Stomach (tissue), 4 donors: ENCODE measurements at regions not wholly inside any gene's neighbourhood (a gene's known extent, or its start where the extent isn't known, plus 50 kb on each side); places are given as distances from the start of the nearest gene placed in this dataset.

ENCODE experiments used
- EP300 ChIP-seq: sonication (generic); formaldehyde crosslinking; IDR thresholded peaks from one replicate; pipeline ENCODE4 v1.6.1; 2017; ENCODE audit warnings: antibody characterized with exemption
- POLR2A ChIP-seq, 4 donors: fragments of 450-650 bp; IDR thresholded peaks; one replicate each; pipeline ENCODE4 v1.6.1; 2016; ENCODE audit warnings: antibody characterized with exemption in 4 of 4, control low read depth in 2 of 4, mild to moderate bottlenecking in 1 of 4, moderate library complexity in 1 of 4
- POLR2AphosphoS5 ChIP-seq, 3 donors: sonication (generic); formaldehyde crosslinking; IDR thresholded peaks; one replicate each; pipeline ENCODE4 v1.6.1; 2016; ENCODE audit warnings: antibody characterized with exemption in 3 of 3
- TF ChIP-seq, protein P1 (sequence below), 7 experiments: fragments of 450-650 bp in 4 of 7; fragments of 200-600 bp in 3 of 7; sonication (generic) in 3 of 7; IDR thresholded peaks; one replicate each; pipeline ENCODE4 v1.5.1; 2016 to 2019; ENCODE audit warnings: antibody characterized with exemption in 7 of 7, control low read depth in 2 of 7, mild to moderate bottlenecking in 1 of 7

DNA sequence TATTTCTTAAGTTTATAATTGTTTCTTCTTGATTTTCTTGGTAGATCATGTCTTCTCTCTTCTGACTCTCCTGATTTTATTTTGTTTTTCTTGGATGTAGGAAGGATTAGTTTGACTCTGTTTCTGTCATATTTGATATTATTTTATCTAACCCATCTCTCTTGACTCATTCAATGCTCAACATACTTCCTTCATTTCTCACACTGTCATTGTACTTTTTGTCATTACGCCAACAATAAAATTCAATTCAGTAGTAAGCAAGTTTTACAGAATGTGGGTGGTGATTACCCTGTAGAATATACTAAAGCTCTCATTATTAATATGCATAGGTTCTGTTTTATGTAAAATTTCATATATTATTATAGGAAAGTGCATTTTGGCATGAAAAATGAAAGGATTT lies 1303.0 kb upstream of the AGA start:
- TF ChIP-seq POLR2A (IDR thresholded peaks at IDR 0.05) (no peak), EP300 (no peak), POLR2AphosphoS5 (IDR thresholded peaks at IDR 0.05) (no peak)
- TF ChIP-seq, protein P1, sequence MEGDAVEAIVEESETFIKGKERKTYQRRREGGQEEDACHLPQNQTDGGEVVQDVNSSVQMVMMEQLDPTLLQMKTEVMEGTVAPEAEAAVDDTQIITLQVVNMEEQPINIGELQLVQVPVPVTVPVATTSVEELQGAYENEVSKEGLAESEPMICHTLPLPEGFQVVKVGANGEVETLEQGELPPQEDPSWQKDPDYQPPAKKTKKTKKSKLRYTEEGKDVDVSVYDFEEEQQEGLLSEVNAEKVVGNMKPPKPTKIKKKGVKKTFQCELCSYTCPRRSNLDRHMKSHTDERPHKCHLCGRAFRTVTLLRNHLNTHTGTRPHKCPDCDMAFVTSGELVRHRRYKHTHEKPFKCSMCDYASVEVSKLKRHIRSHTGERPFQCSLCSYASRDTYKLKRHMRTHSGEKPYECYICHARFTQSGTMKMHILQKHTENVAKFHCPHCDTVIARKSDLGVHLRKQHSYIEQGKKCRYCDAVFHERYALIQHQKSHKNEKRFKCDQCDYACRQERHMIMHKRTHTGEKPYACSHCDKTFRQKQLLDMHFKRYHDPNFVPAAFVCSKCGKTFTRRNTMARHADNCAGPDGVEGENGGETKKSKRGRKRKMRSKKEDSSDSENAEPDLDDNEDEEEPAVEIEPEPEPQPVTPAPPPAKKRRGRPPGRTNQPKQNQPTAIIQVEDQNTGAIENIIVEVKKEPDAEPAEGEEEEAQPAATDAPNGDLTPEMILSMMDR (IDR thresholded peaks at IDR 0.05): no peak
